Spleen (tissue), 11 donors: ENCODE measurements at regions not wholly inside any gene's neighbourhood (a gene's known extent, or its start where the extent isn't known, plus 50 kb on each side); places are given as distances from the start of the nearest gene placed in this dataset.

Experiments used
- DNase-seq: peaks from one replicate; pipeline ENCODE4 v3.0.0-alpha.2; 2020
- H3K27ac ChIP-seq, 8 donors: fragments of 200-600 bp; sonication (generic) in 7 of 8; 1 replicate in 4 of 8; 2 replicates in 4 of 8; pipeline versions ENCODE4 v1.5.0 to v1.8.0; 2016 to 2021; ENCODE audit warnings: inconsistent platforms in 4 of 8, mild to moderate bottlenecking in 4 of 8, moderate library complexity in 1 of 8
- H3K27me3 ChIP-seq, 7 donors: fragments of 200-600 bp; sonication (generic) in 6 of 7; replicated peaks in 1 of 7; 1 replicate in 4 of 7; 2 replicates in 3 of 7; pipeline versions ENCODE4 v1.5.0 to v1.8.0; 2016 to 2021; ENCODE audit warnings: inconsistent platforms in 3 of 7, mild to moderate bottlenecking in 1 of 7
- H3K36me3 ChIP-seq, 6 donors: fragments of 200-600 bp; sonication (generic) in 5 of 6; 1 replicate in 4 of 6; 2 replicates in 2 of 6; pipeline versions ENCODE4 v1.5.0 to v1.8.0; 2016 to 2021; ENCODE audit warnings: inconsistent platforms in 2 of 6
- H3K4me1 ChIP-seq, 6 donors: fragments of 200-600 bp; sonication (generic) in 5 of 6; 1 replicate in 3 of 6; 2 replicates in 3 of 6; pipeline versions ENCODE4 v1.5.0 to v1.8.0; 2016 to 2021; ENCODE audit warnings: inconsistent platforms in 3 of 6
- H3K4me3 ChIP-seq, 8 donors: fragments of 200-600 bp; sonication (generic) in 7 of 8; 1 replicate in 4 of 8; 2 replicates in 4 of 8; pipeline versions ENCODE4 v1.5.0 to v1.8.0; 2016 to 2021; ENCODE audit warnings: inconsistent platforms in 4 of 8, mild to moderate bottlenecking in 4 of 8, moderate library complexity in 2 of 8
- H3K9me3 ChIP-seq, 8 donors: fragments of 200-600 bp; sonication (generic) in 7 of 8; 1 replicate in 4 of 8; 2 replicates in 4 of 8; pipeline versions ENCODE4 v1.5.0 to v1.8.0; 2016 to 2021; ENCODE audit warnings: inconsistent platforms in 4 of 8
- POLR2A ChIP-seq, 3 donors: fragments of 450-650 bp; IDR thresholded peaks; one replicate each; pipeline ENCODE4 v1.5.1; 2017; ENCODE audit warnings: antibody characterized with exemption in 3 of 3, mild to moderate bottlenecking in 1 of 3
- POLR2AphosphoS5 ChIP-seq, 3 donors: sonication (generic); formaldehyde crosslinking; IDR thresholded peaks; one replicate each; pipeline ENCODE4 v1.5.1; 2017; ENCODE audit warnings: antibody characterized with exemption in 3 of 3
- WGBS, 5 donors: extraction: QIAGEN DNeasy Blood & Tissue Kit in 3 of 5; methylation state at CpG; one replicate each; pipeline versions ENCODE4 v1.1.5 to v1.1.7; 2013 to 2018; 5-methylcytosine and 5-hydroxymethylcytosine counted together
- intact Hi-C: fragments of 100-400 bp; cut with DNase I; formaldehyde crosslinking; loops from one replicate; pipeline ENCODE4 v1.15.0; 2023; ENCODE audit warnings: low total_unique reads
- TF ChIP-seq, protein P1 (sequence below), 11 experiments: fragments of 200-600 bp in 7 of 11; fragments of 450-650 bp in 4 of 11; sonication (generic) in 4 of 11; IDR thresholded peaks in 8 of 11; conservative IDR thresholded peaks in 3 of 11; 1 replicate in 7 of 11; 2 replicates in 4 of 11; pipeline versions ENCODE4 v1.4.0 to v1.8.0; 2016 to 2021; ENCODE audit warnings: antibody characterized with exemption in 11 of 11, inconsistent platforms in 4 of 11, mild to moderate bottlenecking in 1 of 11
- donor health status: healthy with polysubstance abuse.
- donor health status: DM: no; HTN: no; CAD: no; lungs with moderate emphysema.
- donor health status: DM: no; HTN: no; CAD: no.
- donor health status: Bipolar disorder and iron deficiency.
- donor health status: healthy.
- donor health status: DM: no; HTN: no; CAD: no.
- donor health status: DM: yes; HTN: yes; CAD: no.

DNA sequence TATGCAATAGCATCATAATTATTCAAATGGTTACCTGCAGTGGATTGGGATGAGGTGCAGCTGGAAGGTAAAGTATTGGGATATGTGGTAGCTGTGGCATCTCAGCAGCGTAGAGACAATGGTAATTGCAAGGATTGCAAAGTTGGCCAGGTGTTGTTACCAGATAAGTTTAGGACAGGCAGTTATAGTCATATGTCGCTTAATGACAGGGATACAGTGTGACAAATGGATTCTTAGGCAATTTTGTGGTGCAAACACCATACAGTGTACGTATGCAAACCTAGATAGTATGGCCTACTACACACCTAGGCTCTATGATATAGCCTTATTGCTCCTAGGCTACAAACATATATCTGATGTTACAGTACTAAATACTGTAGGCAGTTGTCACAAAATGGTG lies 163.5 kb upstream of the LYZL2 start:
- TF ChIP-seq POLR2AphosphoS5 (IDR thresholded peaks at IDR 0.05) (no peak), POLR2A (IDR thresholded peaks at IDR 0.05) (no peak)
- TF ChIP-seq, protein P1, sequence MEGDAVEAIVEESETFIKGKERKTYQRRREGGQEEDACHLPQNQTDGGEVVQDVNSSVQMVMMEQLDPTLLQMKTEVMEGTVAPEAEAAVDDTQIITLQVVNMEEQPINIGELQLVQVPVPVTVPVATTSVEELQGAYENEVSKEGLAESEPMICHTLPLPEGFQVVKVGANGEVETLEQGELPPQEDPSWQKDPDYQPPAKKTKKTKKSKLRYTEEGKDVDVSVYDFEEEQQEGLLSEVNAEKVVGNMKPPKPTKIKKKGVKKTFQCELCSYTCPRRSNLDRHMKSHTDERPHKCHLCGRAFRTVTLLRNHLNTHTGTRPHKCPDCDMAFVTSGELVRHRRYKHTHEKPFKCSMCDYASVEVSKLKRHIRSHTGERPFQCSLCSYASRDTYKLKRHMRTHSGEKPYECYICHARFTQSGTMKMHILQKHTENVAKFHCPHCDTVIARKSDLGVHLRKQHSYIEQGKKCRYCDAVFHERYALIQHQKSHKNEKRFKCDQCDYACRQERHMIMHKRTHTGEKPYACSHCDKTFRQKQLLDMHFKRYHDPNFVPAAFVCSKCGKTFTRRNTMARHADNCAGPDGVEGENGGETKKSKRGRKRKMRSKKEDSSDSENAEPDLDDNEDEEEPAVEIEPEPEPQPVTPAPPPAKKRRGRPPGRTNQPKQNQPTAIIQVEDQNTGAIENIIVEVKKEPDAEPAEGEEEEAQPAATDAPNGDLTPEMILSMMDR (IDR thresholded peaks at IDR 0.05 in 8 of 11, conservative IDR thresholded peaks at IDR 0.05 in 3 of 11) = no peak
- no peak overlapping the region for H3K27ac ChIP-seq
- no peak for DNase-seq
- H3K9me3 ChIP-seq = no peaks in the 10 kb centered on the region
- no peak overlapping the region for H3K4me3 ChIP-seq
- peaks cover 0 to 15% (median 0%) of the 10 kb centered on the region in 6 donors for H3K4me1 ChIP-seq
- WGBS, 5 donors = 85 to 95% (median 89%) methylated on average over 3 of the region's 3 CpGs
- no peaks in the 10 kb centered on the region for H3K27me3 ChIP-seq
- intact Hi-C loops = no loop called here
- H3K36me3 ChIP-seq = no peaks in the 10 kb centered on the region

DNA sequence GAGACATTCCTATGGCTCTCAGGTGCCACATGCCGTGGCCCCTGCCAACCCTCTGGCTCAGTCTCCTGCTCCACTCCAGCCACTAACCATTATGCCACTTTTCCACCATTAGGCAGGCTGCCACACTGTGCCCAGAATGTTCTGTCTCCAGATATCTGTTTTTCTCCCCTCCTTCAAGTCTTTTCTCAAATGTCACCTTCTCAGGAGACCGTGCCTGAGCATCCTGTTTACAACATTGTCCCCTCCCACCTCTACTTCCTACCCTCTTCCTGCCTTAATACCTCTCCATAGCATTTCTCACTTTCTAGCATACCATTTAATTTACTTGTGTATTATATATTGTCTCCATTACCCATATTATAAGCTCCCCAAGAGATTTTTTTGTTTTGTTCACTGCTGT lies 162.5 kb upstream of the LYZL2 start:
- WGBS, 5 donors = 51 to 63% (median 59%) methylated on average over 2 of the region's 2 CpGs
- peak overlapping the region in 2 of 8 donors; percentile 43 to 64 for H3K27ac ChIP-seq
- DNase-seq = peak; percentile 49
- H3K4me1 ChIP-seq = peaks cover 0 to 15% (median 0%) of the 10 kb centered on the region in 6 donors
- no peaks in the 10 kb centered on the region for H3K36me3 ChIP-seq
- TF ChIP-seq, protein P1 (IDR thresholded peaks at IDR 0.05 in 8 of 11, conservative IDR thresholded peaks at IDR 0.05 in 3 of 11) = no peak
- TF ChIP-seq POLR2A (IDR thresholded peaks at IDR 0.05) (no peak), POLR2AphosphoS5 (IDR thresholded peaks at IDR 0.05) (no peak)
- H3K9me3 ChIP-seq = no peaks in the 10 kb centered on the region
- intact Hi-C loops = no loop called here
- H3K27me3 ChIP-seq = no peaks in the 10 kb centered on the region
- no peak overlapping the region for H3K4me3 ChIP-seq

DNA sequence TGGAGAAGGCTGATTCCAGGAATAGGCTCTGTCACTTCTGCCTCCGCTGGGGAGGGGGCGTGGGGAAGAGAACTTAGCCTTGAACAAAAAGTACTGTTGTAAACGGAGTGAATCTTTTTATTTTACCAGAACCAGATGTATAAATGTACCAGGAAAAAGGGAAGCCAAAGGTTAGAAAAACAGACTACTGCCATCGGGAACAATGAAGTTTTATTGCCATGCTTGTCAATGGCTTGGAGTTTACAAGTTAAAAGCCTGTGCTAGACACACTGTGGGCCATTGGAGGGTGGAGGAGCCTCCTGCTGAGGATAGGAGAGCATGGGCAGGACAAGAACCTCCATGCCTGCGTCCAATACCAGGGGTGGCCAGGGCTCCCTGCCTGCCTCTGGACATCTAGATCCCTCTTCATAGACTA lies 161.7 kb upstream of the LYZL2 start:
- H3K9me3 ChIP-seq = no peaks in the 10 kb centered on the region
- no peaks in the 10 kb centered on the region for H3K36me3 ChIP-seq
- peaks cover 0 to 15% (median 0%) of the 10 kb centered on the region in 6 donors for H3K4me1 ChIP-seq
- TF ChIP-seq POLR2AphosphoS5 (IDR thresholded peaks at IDR 0.05) = no peak
- no peak for TF ChIP-seq POLR2A (IDR thresholded peaks at IDR 0.05)
- TF ChIP-seq, protein P1 (IDR thresholded peaks at IDR 0.05 in 8 of 11, conservative IDR thresholded peaks at IDR 0.05 in 3 of 11) = no peak
- H3K4me3 ChIP-seq = no peak overlapping the region
- peak overlapping the region in 1 of 8 donors; percentile 64 for H3K27ac ChIP-seq
- intact Hi-C loops = no loop called here
- peak; percentile 63 for DNase-seq
- H3K27me3 ChIP-seq = no peaks in the 10 kb centered on the region
- WGBS, 5 donors = 73 to 89% (median 83%) methylated on average over 5 of the region's 5 CpGs

DNA sequence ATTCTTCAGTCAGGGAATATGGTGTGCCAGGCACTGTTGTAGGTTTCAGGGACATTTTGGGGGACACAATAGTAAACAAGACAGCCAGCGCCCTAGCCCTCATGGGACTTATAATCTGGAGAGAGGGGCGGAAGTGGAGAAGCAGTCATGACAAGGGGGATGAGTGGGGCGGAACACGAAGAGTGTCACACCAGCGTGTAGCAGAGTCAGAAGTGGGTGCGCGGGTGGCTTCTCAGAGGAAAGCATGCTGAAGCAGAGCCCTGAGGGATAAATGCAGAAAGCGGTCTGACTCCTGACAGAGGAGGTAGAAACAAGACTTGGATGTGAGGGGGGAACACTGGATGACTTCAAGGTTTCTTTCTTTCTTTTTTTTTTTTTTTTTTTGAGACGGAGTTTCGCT lies 160.3 kb upstream of the LYZL2 start:
- H3K9me3 ChIP-seq = no peaks in the 10 kb centered on the region
- H3K4me1 ChIP-seq = peaks cover 0 to 25% (median 11%) of the 10 kb centered on the region in 6 donors
- WGBS, 5 donors = 92 to 97% (median 93%) methylated on average over 8 to 10 of the region's 10 CpGs
- DNase-seq = no peak
- intact Hi-C loops = loop anchor here (10.0 kb wide), 3 partner anchors 525 to 1015 kb away; partner anchors contain the start of gene ZEB1
- H3K4me3 ChIP-seq = no peak overlapping the region
- peaks cover 0 to 8% (median 0%) of the 10 kb centered on the region in 7 donors for H3K27me3 ChIP-seq
- no peak overlapping the region for H3K27ac ChIP-seq
- no peaks in the 10 kb centered on the region for H3K36me3 ChIP-seq
- TF ChIP-seq POLR2A (IDR thresholded peaks at IDR 0.05) (no peak), POLR2AphosphoS5 (IDR thresholded peaks at IDR 0.05) (no peak)
- TF ChIP-seq, protein P1 (IDR thresholded peaks at IDR 0.05 in 8 of 11, conservative IDR thresholded peaks at IDR 0.05 in 3 of 11) = no peak
